Hindlimb muscle (tissue), 1 donor: ENCODE measurements at regions not wholly inside any gene's neighbourhood (a gene's known extent, or its start where the extent isn't known, plus 50 kb on each side); places are given as distances from the start of the nearest gene placed in this dataset.

Source experiments
- DNase-seq: peaks from one replicate; pipeline ENCODE4 v3.0.0-alpha.2; 2013

GRCh38 chr7:108697254-108697653, 127.6 kb downstream of the DNAJB9 start:
- DNase-seq: peak; percentile 27

GRCh38 chr7:108711611-108712010, 141.9 kb downstream of the DNAJB9 start:
- DNase-seq: no peak

GRCh38 chr7:108716783-108717182, 147.1 kb downstream of the DNAJB9 start:
- DNase-seq: no peak

- DNase-seq: no peak
Observed at GRCh38 chr7:108717781-108718180, 148.1 kb downstream of the DNAJB9 start.

- no peak for DNase-seq
Observed at GRCh38 chr7:108719631-108720030, 150.0 kb downstream of the DNAJB9 start.

- DNase-seq: no peak
Observed at GRCh38 chr7:108722561-108722960, 152.9 kb downstream of the DNAJB9 start.

GRCh38 chr7:108723381-108723814, 153.7 kb downstream of the DNAJB9 start:
- DNase-seq: peak; percentile 25

- peak; percentile 20 for DNase-seq
Observed at GRCh38 chr7:108724251-108725100, 154.8 kb downstream of the DNAJB9 start.

- DNase-seq: no peak
Observed at GRCh38 chr7:108735814-108736213, 166.1 kb downstream of the DNAJB9 start.

- no peak for DNase-seq
Observed at GRCh38 chr7:108736221-108736891, 166.7 kb downstream of the DNAJB9 start.

GRCh38 chr7:108770981-108771745, 201.5 kb downstream of the DNAJB9 start:
- no peak for DNase-seq

GRCh38 chr7:108771853-108772252, 202.2 kb downstream of the DNAJB9 start:
- DNase-seq: no peak

GRCh38 chr7:108777966-108778365, 208.3 kb downstream of the DNAJB9 start:
- no peak for DNase-seq

GRCh38 chr7:108789451-108789850, 219.8 kb downstream of the DNAJB9 start:
- no peak for DNase-seq

GRCh38 chr7:108794466-108794865, 224.8 kb downstream of the DNAJB9 start:
- no peak for DNase-seq

GRCh38 chr7:108802650-108803049, 233.0 kb downstream of the DNAJB9 start:
- no peak for DNase-seq

- DNase-seq: peak; percentile 15
Observed at GRCh38 chr7:108805808-108806397, 236.2 kb downstream of the DNAJB9 start.

- DNase-seq: no peak
Observed at GRCh38 chr7:108808549-108809266, 239.0 kb downstream of the DNAJB9 start.

- no peak for DNase-seq
Observed at GRCh38 chr7:108809356-108809755, 239.7 kb downstream of the DNAJB9 start.

- peak; percentile 45 for DNase-seq
Observed at GRCh38 chr7:108810756-108811385, 241.2 kb downstream of the DNAJB9 start.

GRCh38 chr7:108813251-108814014, 243.8 kb downstream of the DNAJB9 start:
- no peak for DNase-seq
